Natural killer cell (primary cell): ENCODE measurements at regions not wholly inside any gene's neighbourhood (a gene's known extent, or its start where the extent isn't known, plus 50 kb on each side); places are given as distances from the start of the nearest gene placed in this dataset.

Experiments used
- ATAC-seq, 3 donors: fragments of 150-1000 bp in 2 of 3; fragments of 200-7000 bp in 1 of 3; cut with Tn5 transposase; 1 replicate in 1 of 3; 2 replicates in 2 of 3; pipeline ENCODE4 v1.10.0; 2021; ENCODE audit warnings: mild to moderate bottlenecking in 2 of 3, moderate library complexity in 2 of 3
- DNase-seq, 2 donors: peaks; one replicate each; pipeline versions ENCODE4 v3.0.0 to v3.0.0-alpha.2; 2013 to 2021; ENCODE audit warnings: mixed read lengths in 1 of 2
- H3K27ac ChIP-seq: one replicate; pipeline ENCODE4 v1.5.1; 2013; ENCODE audit warnings: mild to moderate bottlenecking, low read length
- H3K27me3 ChIP-seq: one replicate; pipeline ENCODE4 v1.6.1; 2013; ENCODE audit warnings: low read length; ENCODE audit not compliant: control insufficient read depth, insufficient read depth
- H3K36me3 ChIP-seq: one replicate; pipeline ENCODE4 v1.6.1; 2013; ENCODE audit warnings: low read length; ENCODE audit not compliant: control insufficient read depth, insufficient read depth
- H3K4me1 ChIP-seq: one replicate; pipeline ENCODE4 v1.6.1; 2013; ENCODE audit warnings: low read length; ENCODE audit not compliant: control insufficient read depth, insufficient read depth
- H3K4me3 ChIP-seq: one replicate; pipeline ENCODE4 v1.5.1; 2013; ENCODE audit warnings: low read length
- H3K9me3 ChIP-seq: one replicate; pipeline ENCODE4 v1.6.1; 2013; ENCODE audit warnings: low read length; ENCODE audit not compliant: control insufficient read depth, insufficient read depth
- H3K27ac Mint-ChIP-seq, 2 donors: one replicate each; pipeline ENCODE4 v1.8.0; 2022; ENCODE audit warnings: mild to moderate bottlenecking in 2 of 2, mixed read lengths in 2 of 2, moderate library complexity in 1 of 2
- H3K27me3 Mint-ChIP-seq, 2 donors: one replicate each; pipeline ENCODE4 v1.8.0; 2022; ENCODE audit warnings: low read depth in 2 of 2, mixed read lengths in 2 of 2
- H3K36me3 Mint-ChIP-seq: one replicate; pipeline ENCODE4 v1.8.0; 2022; ENCODE audit warnings: mixed read lengths
- H3K4me1 Mint-ChIP-seq, 2 donors: one replicate each; pipeline ENCODE4 v1.8.0; 2022; ENCODE audit warnings: mixed read lengths in 2 of 2
- H3K4me3 Mint-ChIP-seq: one replicate; pipeline ENCODE4 v1.8.0; 2022; ENCODE audit warnings: mild to moderate bottlenecking, moderate library complexity, mixed read lengths
- H3K9me3 Mint-ChIP-seq, 2 donors: one replicate each; pipeline ENCODE4 v1.8.0; 2022; ENCODE audit warnings: mixed read lengths in 2 of 2
- WGBS: methylation state at CpG from one replicate; pipeline ENCODE4 v1.1.7; 2013; ENCODE audit warnings: missing lambda C conversion rate; ENCODE audit not compliant: insufficient coverage; 5-methylcytosine and 5-hydroxymethylcytosine counted together
- intact Hi-C: fragments of 100-400 bp; cut with micrococcal nuclease; formaldehyde crosslinking; loops from one replicate; pipeline ENCODE4 v1.14.2; 2022
- TF ChIP-seq, protein P1 (sequence below): fragments of 200-600 bp; IDR thresholded peaks from one replicate; pipeline ENCODE4 v1.8.0; 2022; ENCODE audit warnings: antibody characterized with exemption

DNA sequence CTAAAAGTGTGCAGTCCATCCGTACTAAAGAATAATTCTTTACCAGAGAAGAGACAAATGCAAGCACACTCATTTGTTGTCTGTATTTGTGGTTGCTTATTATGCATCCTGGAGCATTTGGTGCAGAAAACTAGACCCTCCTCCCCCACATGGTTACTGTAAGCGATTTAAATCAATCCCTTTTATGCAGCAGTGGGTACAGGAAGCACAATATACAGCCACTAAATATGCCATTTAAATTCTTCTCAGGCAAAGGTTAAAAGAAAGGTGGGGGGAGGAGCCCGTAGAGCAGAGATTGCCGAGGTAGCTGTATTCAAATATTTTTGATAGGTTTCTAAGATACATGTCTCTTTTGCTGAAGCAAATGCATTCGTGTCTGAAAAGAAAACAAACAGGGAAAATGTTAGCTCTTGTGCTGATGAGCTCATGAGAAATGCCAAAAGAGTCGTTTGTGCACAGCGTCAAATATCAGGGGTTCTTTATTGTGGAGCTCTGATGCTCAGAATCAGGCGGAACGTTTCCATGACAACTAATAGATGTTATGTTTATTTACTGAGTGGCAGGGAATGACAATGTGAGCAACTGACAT, 131.3 kb upstream of the NPVF start:
- ATAC-seq, result no peak
- no peaks in the 10 kb centered on the region for H3K36me3 ChIP-seq
- H3K27ac ChIP-seq, result no peak overlapping the region
- TF ChIP-seq, protein P1, sequence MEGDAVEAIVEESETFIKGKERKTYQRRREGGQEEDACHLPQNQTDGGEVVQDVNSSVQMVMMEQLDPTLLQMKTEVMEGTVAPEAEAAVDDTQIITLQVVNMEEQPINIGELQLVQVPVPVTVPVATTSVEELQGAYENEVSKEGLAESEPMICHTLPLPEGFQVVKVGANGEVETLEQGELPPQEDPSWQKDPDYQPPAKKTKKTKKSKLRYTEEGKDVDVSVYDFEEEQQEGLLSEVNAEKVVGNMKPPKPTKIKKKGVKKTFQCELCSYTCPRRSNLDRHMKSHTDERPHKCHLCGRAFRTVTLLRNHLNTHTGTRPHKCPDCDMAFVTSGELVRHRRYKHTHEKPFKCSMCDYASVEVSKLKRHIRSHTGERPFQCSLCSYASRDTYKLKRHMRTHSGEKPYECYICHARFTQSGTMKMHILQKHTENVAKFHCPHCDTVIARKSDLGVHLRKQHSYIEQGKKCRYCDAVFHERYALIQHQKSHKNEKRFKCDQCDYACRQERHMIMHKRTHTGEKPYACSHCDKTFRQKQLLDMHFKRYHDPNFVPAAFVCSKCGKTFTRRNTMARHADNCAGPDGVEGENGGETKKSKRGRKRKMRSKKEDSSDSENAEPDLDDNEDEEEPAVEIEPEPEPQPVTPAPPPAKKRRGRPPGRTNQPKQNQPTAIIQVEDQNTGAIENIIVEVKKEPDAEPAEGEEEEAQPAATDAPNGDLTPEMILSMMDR, result no peak
- intact Hi-C loops, result no loop called here
- Mint-ChIP-seq H3K9me3 (peaks cover 0 to 2% of the 10 kb centered on the region in 2 donors), H3K27me3 (peaks cover 0 to 9% of the 10 kb centered on the region in 2 donors), H3K36me3 (no peaks in the 10 kb centered on the region), H3K27ac (no peak overlapping the region), H3K4me3 (no peak overlapping the region), H3K4me1 (no peaks in the 10 kb centered on the region)
- WGBS, result 81% methylated on average over 7 of the region's 9 CpGs
- H3K4me1 ChIP-seq, result no peaks in the 10 kb centered on the region
- no peak overlapping the region for H3K4me3 ChIP-seq
- H3K27me3 ChIP-seq, result no peaks in the 10 kb centered on the region
- no peaks in the 10 kb centered on the region for H3K9me3 ChIP-seq
- DNase-seq, result no peak

DNA sequence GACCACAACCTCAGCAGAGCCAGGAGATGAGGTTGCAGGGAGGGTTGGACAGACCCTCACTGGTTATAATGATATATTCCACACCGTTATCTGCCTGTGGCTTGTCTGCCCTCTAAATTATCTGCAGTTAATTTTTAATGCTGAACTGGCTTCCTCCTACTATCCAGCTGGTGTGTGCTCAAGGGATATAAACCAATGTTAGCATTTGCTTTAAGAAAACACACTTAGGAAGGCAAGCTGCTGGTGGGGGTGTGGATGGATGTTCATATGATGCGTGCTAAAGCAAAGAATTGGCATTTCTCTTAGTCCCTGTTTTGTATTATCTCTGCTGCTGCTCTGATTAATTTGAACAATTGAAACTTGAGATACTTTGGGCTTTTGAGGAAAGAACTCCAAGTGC, 132.2 kb upstream of the NPVF start:
- peaks cover 0 to 2% of the 10 kb centered on the region in 2 donors for H3K9me3 Mint-ChIP-seq
- no peaks in the 10 kb centered on the region for H3K27me3 ChIP-seq
- H3K9me3 ChIP-seq, result no peaks in the 10 kb centered on the region
- WGBS, result 100% methylated on average over 2 of the region's 2 CpGs
- no peak overlapping the region for H3K27ac ChIP-seq
- no peak overlapping the region for H3K4me3 Mint-ChIP-seq
- no peaks in the 10 kb centered on the region for H3K36me3 ChIP-seq
- DNase-seq (no peak), ATAC-seq (no peak)
- TF ChIP-seq, protein P1, result no peak
- no peaks in the 10 kb centered on the region for H3K4me1 ChIP-seq
- no peak overlapping the region for H3K27ac Mint-ChIP-seq
- H3K4me1 Mint-ChIP-seq, result no peaks in the 10 kb centered on the region
- no peaks in the 10 kb centered on the region for H3K36me3 Mint-ChIP-seq
- intact Hi-C loops, result no loop called here
- H3K4me3 ChIP-seq, result no peak overlapping the region
- H3K27me3 Mint-ChIP-seq, result peaks cover under 1 to 9% of the 10 kb centered on the region in 2 donors

DNA sequence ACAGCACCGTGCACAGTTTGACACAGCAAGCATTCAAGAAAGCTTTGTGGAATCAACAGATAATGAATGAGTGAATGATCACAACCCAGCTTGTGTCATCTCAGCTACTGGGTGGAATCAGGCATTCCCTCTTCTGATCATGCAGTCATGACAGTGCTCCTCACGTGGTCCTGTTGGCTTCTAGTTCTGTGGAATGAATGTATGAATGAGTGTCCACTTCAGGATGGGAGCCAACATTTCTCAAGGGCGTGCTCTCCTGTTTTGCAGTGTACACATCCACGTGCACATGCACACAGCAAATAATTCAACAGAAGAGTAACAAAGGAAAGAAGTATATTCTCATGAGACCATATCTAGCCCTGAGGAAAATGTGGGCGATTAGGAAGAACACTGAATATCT, 133.1 kb upstream of the NPVF start:
- 84% methylated on average over 4 of the region's 5 CpGs for WGBS
- Mint-ChIP-seq H3K27ac (no peak overlapping the region), H3K4me3 (no peak overlapping the region), H3K9me3 (peaks cover 0 to 2% of the 10 kb centered on the region in 2 donors), H3K36me3 (no peaks in the 10 kb centered on the region), H3K4me1 (no peaks in the 10 kb centered on the region), H3K27me3 (peaks cover 9 to 15% of the 10 kb centered on the region in 2 donors)
- Histone ChIP-seq H3K9me3 (no peaks in the 10 kb centered on the region), H3K4me3 (no peak overlapping the region), H3K27ac (no peak overlapping the region), H3K36me3 (no peaks in the 10 kb centered on the region), H3K4me1 (no peaks in the 10 kb centered on the region), H3K27me3 (no peaks in the 10 kb centered on the region)
- no peak for DNase-seq
- TF ChIP-seq, protein P1, result no peak
- no peak for ATAC-seq
- intact Hi-C loops, result no loop called here

DNA sequence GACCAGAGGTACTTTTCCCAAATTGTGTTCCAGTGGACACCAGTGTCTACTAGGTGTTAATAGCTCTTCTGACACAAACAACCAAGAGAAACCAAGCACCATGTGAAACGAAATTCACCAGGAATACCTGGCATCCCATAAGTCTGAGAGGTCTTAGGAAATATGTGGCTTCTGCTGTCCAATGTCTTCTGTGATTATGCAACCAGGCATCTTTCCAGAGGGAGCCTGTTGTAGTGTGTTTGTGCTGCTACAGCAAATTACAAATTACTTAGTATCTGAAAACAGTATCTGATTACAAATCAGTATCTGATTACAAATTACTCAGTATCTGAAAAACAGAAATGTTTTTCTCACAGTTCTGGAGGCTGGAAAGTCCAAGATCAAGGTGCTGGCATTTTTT, 133.6 kb upstream of the NPVF start:
- Mint-ChIP-seq H3K9me3 (peaks cover 0 to 2% of the 10 kb centered on the region in 2 donors), H3K27ac (no peak overlapping the region), H3K4me3 (no peak overlapping the region), H3K27me3 (peaks cover 9 to 12% of the 10 kb centered on the region in 2 donors), H3K36me3 (no peaks in the 10 kb centered on the region), H3K4me1 (no peaks in the 10 kb centered on the region)
- 83% methylated on average over 1 of the region's 1 CpG for WGBS
- TF ChIP-seq, protein P1, result no peak
- Histone ChIP-seq H3K4me3 (no peak overlapping the region), H3K4me1 (no peaks in the 10 kb centered on the region), H3K36me3 (no peaks in the 10 kb centered on the region), H3K9me3 (no peaks in the 10 kb centered on the region), H3K27me3 (no peaks in the 10 kb centered on the region), H3K27ac (no peak overlapping the region)
- DNase-seq (no peak), ATAC-seq (no peak)
- intact Hi-C loops, result no loop called here
